ENCODE measurements at regions not wholly inside any gene's neighbourhood (a gene's known extent, or its start where the extent isn't known, plus 50 kb on each side); places are given as distances from the start of the nearest gene placed in this dataset.

- TF ChIP-seq EZH2 (IDR thresholded peaks at IDR 0.05) = no peak
- TF ChIP-seq POLR2AphosphoS5 (IDR thresholded peaks at IDR 0.05; ENCODE audit: borderline replicate concordance, low read depth, low read length) = no peak
- TF ChIP-seq FOXP2 (optimal IDR thresholded peaks at IDR 0.05; ENCODE audit: control extremely low read depth, extremely low read length, insufficient read depth) = no peak
Measured at GRCh38 chr3:27576171-27576570, 92.0 kb upstream of the SLC4A7 start.

Measured in SK-N-MC (cell line).